ENCODE measurements at regions not wholly inside any gene's neighbourhood (a gene's known extent, or its start where the extent isn't known, plus 50 kb on each side); places are given as distances from the start of the nearest gene placed in this dataset.

DNA sequence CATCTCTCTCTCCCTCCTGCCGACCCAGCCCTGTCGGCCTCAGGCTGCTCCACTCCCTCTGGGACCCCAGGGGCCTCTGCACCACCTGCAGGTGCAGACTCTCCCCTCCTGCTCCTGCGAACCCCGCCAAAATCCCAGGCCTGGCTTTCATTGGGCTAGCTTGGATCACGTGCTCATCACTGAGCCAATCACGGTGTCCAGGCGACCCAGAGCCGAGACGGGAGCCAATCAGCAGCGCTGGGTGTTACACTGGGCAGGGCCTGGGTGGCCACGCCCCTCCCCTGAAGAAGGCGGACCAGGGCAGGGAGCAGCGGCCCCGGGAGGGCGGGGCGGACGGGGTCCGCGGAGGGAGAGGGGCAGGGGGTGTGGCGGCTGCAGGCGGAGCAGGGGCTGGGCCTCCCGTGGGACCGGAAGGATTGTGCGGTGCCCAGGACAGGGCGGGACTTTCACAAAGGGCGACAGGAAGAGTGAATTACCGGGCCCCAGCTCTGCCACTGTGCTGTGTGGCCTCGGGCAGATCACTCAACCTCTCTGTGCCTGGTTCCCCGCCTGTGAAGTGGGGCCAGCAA lies 66.6 kb upstream of the FBRSL1 start:
- Histone ChIP-seq H3K4me2 (no peak overlapping the region), H2AFZ (no peak overlapping the region), H4K20me1 (ENCODE audit: insufficient read depth, poor library complexity, severe bottlenecking) (no peaks in the 10 kb centered on the region), H3K27ac (no peak overlapping the region), H3K4me3 (no peak overlapping the region), H3K27me3 (peaks cover 50% of the 10 kb centered on the region), H3K9me3 (ENCODE audit: low read depth) (no peaks in the 10 kb centered on the region), H3K4me1 (ENCODE audit: insufficient read depth) (peaks cover 10% of the 10 kb centered on the region), H3K9me2 (replicated peaks; ENCODE audit: insufficient read depth) (no peaks in the 10 kb centered on the region), H3K79me2 (no peaks in the 10 kb centered on the region), H3K36me3 (replicated peaks; ENCODE audit: insufficient read depth, low read depth) (no peaks in the 10 kb centered on the region)
- 93% methylated on average over 24 of the region's 29 CpGs for WGBS (ENCODE audit: low lambda C conversion rate, missing lambda C conversion rate)
- TF ChIP-seq, protein P1, sequence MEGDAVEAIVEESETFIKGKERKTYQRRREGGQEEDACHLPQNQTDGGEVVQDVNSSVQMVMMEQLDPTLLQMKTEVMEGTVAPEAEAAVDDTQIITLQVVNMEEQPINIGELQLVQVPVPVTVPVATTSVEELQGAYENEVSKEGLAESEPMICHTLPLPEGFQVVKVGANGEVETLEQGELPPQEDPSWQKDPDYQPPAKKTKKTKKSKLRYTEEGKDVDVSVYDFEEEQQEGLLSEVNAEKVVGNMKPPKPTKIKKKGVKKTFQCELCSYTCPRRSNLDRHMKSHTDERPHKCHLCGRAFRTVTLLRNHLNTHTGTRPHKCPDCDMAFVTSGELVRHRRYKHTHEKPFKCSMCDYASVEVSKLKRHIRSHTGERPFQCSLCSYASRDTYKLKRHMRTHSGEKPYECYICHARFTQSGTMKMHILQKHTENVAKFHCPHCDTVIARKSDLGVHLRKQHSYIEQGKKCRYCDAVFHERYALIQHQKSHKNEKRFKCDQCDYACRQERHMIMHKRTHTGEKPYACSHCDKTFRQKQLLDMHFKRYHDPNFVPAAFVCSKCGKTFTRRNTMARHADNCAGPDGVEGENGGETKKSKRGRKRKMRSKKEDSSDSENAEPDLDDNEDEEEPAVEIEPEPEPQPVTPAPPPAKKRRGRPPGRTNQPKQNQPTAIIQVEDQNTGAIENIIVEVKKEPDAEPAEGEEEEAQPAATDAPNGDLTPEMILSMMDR (IDR thresholded peaks at IDR 0.05; ENCODE audit: poor library complexity), result no peak
- TF ChIP-seq EZH2 (IDR thresholded peaks at IDR 0.05; ENCODE audit: borderline replicate concordance) (no peak), EZH2phosphoT487 (IDR thresholded peaks at IDR 0.05; ENCODE audit: low read depth, severe bottlenecking, unreplicated experiment) (no peak)
- no peak for DNase-seq (ENCODE audit: low spot score)

DNA sequence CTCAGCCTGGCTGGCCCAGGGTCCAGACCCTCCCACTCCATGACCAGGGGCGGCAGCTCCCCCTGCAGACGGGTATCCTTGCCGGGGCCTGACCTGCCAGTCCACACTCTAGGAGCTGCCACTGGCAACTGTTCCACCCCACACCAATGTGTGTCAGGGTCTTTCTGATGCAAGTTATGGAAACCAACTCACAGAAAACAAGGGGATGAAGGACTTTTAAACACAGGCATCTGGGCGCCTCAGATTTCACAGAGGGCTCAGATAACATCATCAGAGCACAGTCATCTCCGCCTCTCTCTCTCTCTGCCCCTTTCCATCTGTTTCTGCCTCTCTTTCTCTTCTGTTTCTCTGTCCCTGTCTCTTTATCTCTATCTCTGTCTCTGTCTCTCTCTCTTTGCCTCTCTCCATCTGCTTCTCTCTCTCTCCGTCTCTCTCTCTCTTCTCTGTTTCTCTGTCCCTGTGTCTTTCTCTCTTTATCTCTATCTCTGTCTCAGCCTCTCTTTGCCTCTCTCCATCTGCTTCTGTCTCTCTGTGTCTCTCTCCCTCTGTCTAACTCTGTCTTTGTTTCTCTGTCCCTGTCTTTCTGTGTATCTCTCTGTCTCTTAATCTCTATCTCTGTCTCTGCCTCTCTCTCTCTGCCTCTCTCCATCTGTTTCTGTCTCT lies 67.4 kb upstream of the FBRSL1 start:
- no peak overlapping the region for H3K27ac ChIP-seq
- H2AFZ ChIP-seq, result no peak overlapping the region
- WGBS (ENCODE audit: low lambda C conversion rate, missing lambda C conversion rate), result 32% methylated on average over 6 of the region's 6 CpGs
- H3K4me3 ChIP-seq, result no peak overlapping the region
- no peaks in the 10 kb centered on the region for H4K20me1 ChIP-seq (ENCODE audit: insufficient read depth, poor library complexity, severe bottlenecking)
- H3K79me2 ChIP-seq, result no peaks in the 10 kb centered on the region
- no peak for DNase-seq (ENCODE audit: low spot score)
- no peaks in the 10 kb centered on the region for H3K36me3 ChIP-seq (replicated peaks; ENCODE audit: insufficient read depth, low read depth)
- no peak for TF ChIP-seq EZH2 (IDR thresholded peaks at IDR 0.05; ENCODE audit: borderline replicate concordance)
- TF ChIP-seq, protein P1 (IDR thresholded peaks at IDR 0.05; ENCODE audit: poor library complexity), result no peak
- TF ChIP-seq EZH2phosphoT487 (IDR thresholded peaks at IDR 0.05; ENCODE audit: low read depth, severe bottlenecking, unreplicated experiment), result no peak
- H3K9me2 ChIP-seq (replicated peaks; ENCODE audit: insufficient read depth), result no peaks in the 10 kb centered on the region
- H3K4me2 ChIP-seq, result peak overlapping the region; percentile 12
- no peaks in the 10 kb centered on the region for H3K9me3 ChIP-seq (ENCODE audit: low read depth)
- H3K27me3 ChIP-seq, result peaks cover 58% of the 10 kb centered on the region
- peaks cover 8% of the 10 kb centered on the region for H3K4me1 ChIP-seq (ENCODE audit: insufficient read depth)

DNA sequence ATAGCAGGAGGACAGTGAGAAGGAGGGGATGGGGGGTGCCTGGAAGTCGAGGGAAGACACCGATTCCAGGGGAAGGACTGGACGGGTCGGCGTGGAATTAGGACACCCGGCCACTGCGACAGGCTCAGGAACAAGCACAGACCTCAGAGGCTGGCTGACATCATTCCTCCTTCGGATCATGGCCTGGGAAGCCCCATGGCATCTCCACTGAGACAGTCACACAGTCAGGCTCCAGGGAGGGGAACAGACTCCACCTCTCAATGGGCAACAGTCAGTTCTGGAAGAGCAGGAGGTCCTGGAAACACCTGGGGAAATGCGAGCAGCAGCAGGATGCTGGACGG lies 67.9 kb upstream of the FBRSL1 start:
- Histone ChIP-seq H2AFZ (no peak overlapping the region), H4K20me1 (ENCODE audit: insufficient read depth, poor library complexity, severe bottlenecking) (no peaks in the 10 kb centered on the region), H3K27me3 (peaks cover 61% of the 10 kb centered on the region), H3K79me2 (no peaks in the 10 kb centered on the region), H3K4me3 (no peak overlapping the region), H3K9me3 (ENCODE audit: low read depth) (no peaks in the 10 kb centered on the region), H3K36me3 (replicated peaks; ENCODE audit: insufficient read depth, low read depth) (no peaks in the 10 kb centered on the region), H3K4me2 (peak overlapping the region; percentile 12), H3K4me1 (ENCODE audit: insufficient read depth) (peaks cover 8% of the 10 kb centered on the region), H3K27ac (no peak overlapping the region), H3K9me2 (replicated peaks; ENCODE audit: insufficient read depth) (no peaks in the 10 kb centered on the region)
- 64% methylated on average over 10 of the region's 10 CpGs for WGBS (ENCODE audit: low lambda C conversion rate, missing lambda C conversion rate)
- no peak for DNase-seq (ENCODE audit: low spot score)
- TF ChIP-seq, protein P1 (IDR thresholded peaks at IDR 0.05; ENCODE audit: poor library complexity), result no peak

Data from hepatocyte (in vitro differentiated cells).